ENCODE measurements at regions not wholly inside any gene's neighbourhood (a gene's known extent, or its start where the extent isn't known, plus 50 kb on each side); places are given as distances from the start of the nearest gene placed in this dataset.
"Not testable (repeated sequence)": the region's sequence is repeated elsewhere in the genome, so short reads cannot be mapped to it uniquely, and the experiment has no call there.

DNA sequence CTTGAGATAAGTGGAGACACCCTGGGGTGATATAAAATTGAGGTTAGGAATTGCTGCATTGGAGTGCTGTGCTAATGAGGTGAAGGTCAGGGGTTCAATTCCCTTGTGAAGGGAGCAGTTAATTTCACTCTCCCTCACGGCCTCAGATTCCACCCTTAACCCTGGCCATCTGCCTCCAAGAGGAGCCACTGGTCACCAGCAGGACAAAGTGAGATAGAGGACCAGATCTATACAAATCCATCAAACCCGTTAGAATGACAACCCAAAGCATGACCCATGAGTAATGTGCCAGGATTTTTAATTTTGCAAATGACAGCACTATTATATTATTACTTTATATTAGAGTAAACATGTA, 186.4 kb upstream of the IRF2BP2 start:
- H3K4me3 Mint-ChIP-seq; H3K27me3 Mint-ChIP-seq; DNase-seq; H3K4me3 ChIP-seq (ENCODE audit: low read length); H3K27me3 ChIP-seq (ENCODE audit: control insufficient read depth in 2 of 2, insufficient read depth in 2 of 2, low read length in 2 of 2); intact Hi-C loops (cut with micrococcal nuclease); H3K36me3 ChIP-seq (ENCODE audit: control insufficient read depth in 2 of 3, insufficient read depth in 3 of 3, low read length in 3 of 3); H3K4me1 Mint-ChIP-seq; H3K36me3 Mint-ChIP-seq; H3K9me3 Mint-ChIP-seq; H3K27ac ChIP-seq (ENCODE audit: low read depth, low read length); ATAC-seq; H3K4me1 ChIP-seq (ENCODE audit: control insufficient read depth in 2 of 2, insufficient read depth in 2 of 2, low read length in 2 of 2); POLR2A ChIA-PET; H3K9me3 ChIP-seq (ENCODE audit: control insufficient read depth in 2 of 3, low read length in 3 of 3); H3K27ac Mint-ChIP-seq; CTCF ChIA-PET: not testable (repeated sequence)

DNA sequence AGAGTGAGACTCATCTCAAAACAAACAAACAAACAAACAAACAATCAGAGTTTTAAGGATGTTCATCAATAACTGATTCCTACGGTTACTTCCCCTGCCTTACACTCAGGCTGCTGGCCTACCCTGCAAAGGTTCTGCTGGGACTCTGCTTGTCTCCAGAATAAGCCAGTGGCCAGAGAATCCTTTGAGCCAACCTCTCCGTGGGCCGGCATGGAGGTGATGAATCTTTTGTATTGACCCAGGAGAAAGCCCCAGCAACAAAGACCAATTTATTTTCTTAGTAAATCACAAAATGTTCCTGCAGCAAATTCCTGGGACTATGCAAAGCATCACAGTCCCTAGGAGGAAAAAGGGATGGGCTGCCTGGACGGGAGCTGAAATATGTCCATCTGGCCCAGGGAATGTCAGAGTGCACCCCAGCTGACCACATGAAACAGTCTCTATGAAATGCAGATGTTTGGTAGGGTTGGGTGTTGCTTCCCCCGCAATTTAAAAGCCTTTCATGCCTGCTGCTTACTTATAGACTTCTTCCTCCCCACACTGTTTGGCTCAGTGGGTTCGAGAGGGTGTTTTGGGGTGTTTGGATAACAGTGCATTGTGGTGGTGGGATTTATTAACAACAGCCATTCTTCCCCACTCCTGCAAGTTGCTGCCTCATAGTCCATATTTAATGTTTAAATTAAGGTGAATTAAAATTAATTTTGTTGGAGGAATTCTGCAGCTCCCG, 185.9 kb upstream of the IRF2BP2 start:
- H3K9me3 Mint-ChIP-seq, H3K4me1 Mint-ChIP-seq: not testable (repeated sequence)

DNA sequence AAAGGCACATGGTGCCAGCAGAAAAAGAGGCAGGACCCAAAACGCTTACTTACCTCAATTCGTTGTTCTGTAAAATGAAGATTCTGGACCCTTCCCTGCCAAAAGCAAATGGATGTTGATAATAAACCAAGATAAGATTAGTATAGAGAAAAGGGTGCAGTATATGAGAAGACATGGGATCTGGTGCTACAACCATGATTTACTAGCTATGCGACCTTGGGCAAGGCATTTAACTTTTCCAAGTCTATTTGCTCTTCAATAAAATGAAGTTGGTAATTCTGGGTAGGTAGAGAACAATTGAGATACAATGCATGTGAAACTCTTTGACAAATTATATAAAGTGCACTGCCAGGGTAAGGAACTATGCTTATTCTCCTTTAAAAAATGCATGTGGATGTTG, 185.0 kb upstream of the IRF2BP2 start:
- H3K27ac ChIP-seq (ENCODE audit: low read depth, low read length); H3K27me3 ChIP-seq (ENCODE audit: control insufficient read depth in 2 of 2, insufficient read depth in 2 of 2, low read length in 2 of 2); H3K9me3 Mint-ChIP-seq; H3K4me1 Mint-ChIP-seq; POLR2A ChIA-PET; H3K36me3 Mint-ChIP-seq; DNase-seq; H3K27me3 Mint-ChIP-seq; CTCF ChIA-PET; H3K4me3 Mint-ChIP-seq; H3K4me1 ChIP-seq (ENCODE audit: control insufficient read depth in 2 of 2, insufficient read depth in 2 of 2, low read length in 2 of 2); H3K36me3 ChIP-seq (ENCODE audit: control insufficient read depth in 2 of 3, insufficient read depth in 3 of 3, low read length in 3 of 3); H3K9me3 ChIP-seq (ENCODE audit: control insufficient read depth in 2 of 3, low read length in 3 of 3); intact Hi-C loops (cut with micrococcal nuclease); H3K27ac Mint-ChIP-seq; H3K4me3 ChIP-seq (ENCODE audit: low read length); ATAC-seq: not testable (repeated sequence)

More for the DNA sequence above, 185.9 kb upstream of the IRF2BP2 start:
- H3K27ac Mint-ChIP-seq; POLR2A ChIA-PET; H3K4me3 Mint-ChIP-seq; ATAC-seq; H3K36me3 ChIP-seq (ENCODE audit: control insufficient read depth in 2 of 3, insufficient read depth in 3 of 3, low read length in 3 of 3); H3K9me3 ChIP-seq (ENCODE audit: control insufficient read depth in 2 of 3, low read length in 3 of 3); intact Hi-C loops (cut with micrococcal nuclease); H3K27ac ChIP-seq (ENCODE audit: low read depth, low read length); H3K4me3 ChIP-seq (ENCODE audit: low read length); DNase-seq; H3K27me3 Mint-ChIP-seq; H3K36me3 Mint-ChIP-seq; H3K27me3 ChIP-seq (ENCODE audit: control insufficient read depth in 2 of 2, insufficient read depth in 2 of 2, low read length in 2 of 2); H3K4me1 ChIP-seq (ENCODE audit: control insufficient read depth in 2 of 2, insufficient read depth in 2 of 2, low read length in 2 of 2); CTCF ChIA-PET: not testable (repeated sequence)

DNA sequence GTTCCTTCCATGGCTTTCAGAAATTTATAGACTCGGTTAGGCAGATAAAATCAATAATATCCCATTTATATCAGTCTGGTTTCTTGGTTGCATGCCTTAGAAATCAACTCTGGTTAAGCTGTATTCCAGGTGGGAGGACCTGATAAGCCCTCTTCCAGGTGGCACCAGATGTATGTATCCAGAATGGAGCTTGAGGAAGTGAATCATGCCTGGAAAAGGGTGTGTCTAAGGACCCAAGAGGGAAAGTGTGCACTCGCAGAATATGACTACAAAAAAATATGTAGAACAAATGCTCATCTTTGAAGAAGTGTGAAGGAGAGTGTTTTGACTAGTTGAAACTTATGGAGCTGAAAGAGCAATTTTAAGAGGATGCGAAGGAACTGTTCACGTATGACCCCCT, 184.5 kb upstream of the IRF2BP2 start:
- ATAC-seq; H3K27ac Mint-ChIP-seq; H3K4me3 ChIP-seq (ENCODE audit: low read length); DNase-seq; H3K27me3 Mint-ChIP-seq; H3K36me3 ChIP-seq (ENCODE audit: control insufficient read depth in 2 of 3, insufficient read depth in 3 of 3, low read length in 3 of 3); H3K4me1 Mint-ChIP-seq; H3K27ac ChIP-seq (ENCODE audit: low read depth, low read length); CTCF ChIA-PET; H3K27me3 ChIP-seq (ENCODE audit: control insufficient read depth in 2 of 2, insufficient read depth in 2 of 2, low read length in 2 of 2); H3K4me1 ChIP-seq (ENCODE audit: control insufficient read depth in 2 of 2, insufficient read depth in 2 of 2, low read length in 2 of 2); H3K4me3 Mint-ChIP-seq; intact Hi-C loops (cut with micrococcal nuclease); H3K9me3 Mint-ChIP-seq; H3K36me3 Mint-ChIP-seq; H3K9me3 ChIP-seq (ENCODE audit: control insufficient read depth in 2 of 3, low read length in 3 of 3); POLR2A ChIA-PET: not testable (repeated sequence)

DNA sequence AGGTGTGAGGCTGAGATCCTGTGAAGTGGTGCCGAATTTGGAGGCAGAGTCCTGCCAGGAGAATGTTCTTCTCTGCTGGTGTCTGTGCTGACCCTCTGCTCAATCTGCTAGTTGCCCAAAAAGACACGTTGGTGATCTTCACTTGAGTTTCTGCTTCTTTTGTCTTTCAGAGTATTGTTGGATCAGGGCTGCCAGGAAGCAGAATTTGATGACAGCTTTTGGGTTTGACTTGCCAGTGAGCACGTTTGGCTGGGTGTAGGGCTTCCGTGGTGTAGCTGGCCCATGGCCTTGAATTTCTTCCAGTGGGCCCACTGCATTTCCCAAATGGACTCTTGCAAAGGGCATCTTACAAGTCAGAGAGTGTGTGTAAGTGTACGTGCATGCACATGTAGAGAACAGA, 183.9 kb upstream of the IRF2BP2 start:
- DNase-seq; intact Hi-C loops (cut with micrococcal nuclease); H3K4me3 ChIP-seq (ENCODE audit: low read length); H3K27me3 Mint-ChIP-seq; H3K36me3 ChIP-seq (ENCODE audit: control insufficient read depth in 2 of 3, insufficient read depth in 3 of 3, low read length in 3 of 3); H3K27ac Mint-ChIP-seq; H3K9me3 Mint-ChIP-seq; POLR2A ChIA-PET; H3K4me1 Mint-ChIP-seq; H3K27me3 ChIP-seq (ENCODE audit: control insufficient read depth in 2 of 2, insufficient read depth in 2 of 2, low read length in 2 of 2); H3K36me3 Mint-ChIP-seq; H3K9me3 ChIP-seq (ENCODE audit: control insufficient read depth in 2 of 3, low read length in 3 of 3); ATAC-seq; CTCF ChIA-PET; H3K4me1 ChIP-seq (ENCODE audit: control insufficient read depth in 2 of 2, insufficient read depth in 2 of 2, low read length in 2 of 2); H3K27ac ChIP-seq (ENCODE audit: low read depth, low read length); H3K4me3 Mint-ChIP-seq: not testable (repeated sequence)

DNA sequence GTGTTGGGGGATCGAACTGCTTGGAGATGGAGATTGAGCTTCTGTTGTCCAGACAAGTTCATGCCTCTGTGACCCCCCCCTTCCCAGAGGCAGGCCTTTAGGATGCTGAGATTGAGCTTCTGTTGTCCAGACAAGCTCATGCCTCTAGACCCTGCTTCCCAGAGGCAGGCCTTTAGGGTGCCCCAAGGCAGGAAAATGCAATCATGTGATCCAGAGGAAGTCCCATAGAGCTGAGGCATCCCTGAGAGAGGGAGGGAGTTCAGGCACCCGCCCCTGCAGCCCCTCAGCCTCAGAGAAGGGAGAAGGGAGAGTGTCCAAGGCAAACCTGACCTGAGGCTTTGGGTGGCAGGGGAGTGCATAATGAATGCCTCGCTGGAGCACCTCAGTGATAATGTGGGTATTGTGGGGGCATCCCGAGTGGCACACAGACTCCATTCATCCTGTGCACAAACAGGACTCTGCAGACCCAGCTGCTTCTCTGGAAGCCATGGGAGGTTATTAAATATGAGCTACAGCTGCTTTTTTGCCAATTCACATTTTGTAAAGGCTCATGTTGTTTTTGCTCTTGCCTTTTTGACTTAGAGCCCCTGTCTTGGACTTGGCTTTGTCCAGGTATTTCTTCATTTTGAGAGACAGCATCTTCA, 182.4 kb upstream of the IRF2BP2 start:
- H3K36me3 Mint-ChIP-seq; DNase-seq; H3K36me3 ChIP-seq (ENCODE audit: control insufficient read depth in 2 of 3, insufficient read depth in 3 of 3, low read length in 3 of 3); H3K4me3 ChIP-seq (ENCODE audit: low read length); H3K27ac ChIP-seq (ENCODE audit: low read depth, low read length); H3K4me1 ChIP-seq (ENCODE audit: control insufficient read depth in 2 of 2, insufficient read depth in 2 of 2, low read length in 2 of 2); H3K27me3 ChIP-seq (ENCODE audit: control insufficient read depth in 2 of 2, insufficient read depth in 2 of 2, low read length in 2 of 2); CTCF ChIA-PET; H3K9me3 Mint-ChIP-seq; intact Hi-C loops (cut with micrococcal nuclease); ATAC-seq; POLR2A ChIA-PET; H3K4me3 Mint-ChIP-seq; H3K27ac Mint-ChIP-seq; H3K9me3 ChIP-seq (ENCODE audit: control insufficient read depth in 2 of 3, low read length in 3 of 3); H3K27me3 Mint-ChIP-seq; H3K4me1 Mint-ChIP-seq: not testable (repeated sequence)

DNA sequence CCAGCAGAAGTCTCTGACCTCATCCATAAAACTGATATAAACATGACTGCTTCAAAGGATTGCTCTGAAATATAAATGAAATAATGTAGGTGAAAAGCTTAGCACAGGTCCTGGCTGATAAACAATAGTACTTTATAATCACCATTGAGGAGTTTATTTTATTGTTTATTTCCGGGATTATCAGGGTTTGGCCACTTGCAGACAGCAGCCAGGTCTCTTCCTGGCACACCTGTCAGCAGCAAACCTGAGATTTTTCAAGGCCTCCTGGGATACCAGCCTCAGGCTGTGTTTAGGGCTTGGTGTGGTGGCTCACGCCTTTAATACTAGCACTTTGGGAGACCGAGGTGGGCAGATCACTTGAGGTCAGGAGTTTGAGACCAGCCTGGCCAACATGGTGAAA, 181.6 kb upstream of the IRF2BP2 start:
- H3K27me3 ChIP-seq (ENCODE audit: control insufficient read depth in 2 of 2, insufficient read depth in 2 of 2, low read length in 2 of 2); H3K4me1 Mint-ChIP-seq; H3K27me3 Mint-ChIP-seq; H3K4me3 ChIP-seq (ENCODE audit: low read length); H3K9me3 ChIP-seq (ENCODE audit: control insufficient read depth in 2 of 3, low read length in 3 of 3); intact Hi-C loops (cut with micrococcal nuclease); H3K36me3 ChIP-seq (ENCODE audit: control insufficient read depth in 2 of 3, insufficient read depth in 3 of 3, low read length in 3 of 3); POLR2A ChIA-PET; ATAC-seq; CTCF ChIA-PET; H3K27ac Mint-ChIP-seq; H3K9me3 Mint-ChIP-seq; H3K27ac ChIP-seq (ENCODE audit: low read depth, low read length); H3K36me3 Mint-ChIP-seq; H3K4me1 ChIP-seq (ENCODE audit: control insufficient read depth in 2 of 2, insufficient read depth in 2 of 2, low read length in 2 of 2); H3K4me3 Mint-ChIP-seq; DNase-seq: not testable (repeated sequence)
